HG03432 (cell line): ENCODE measurements at regions not wholly inside any gene's neighbourhood (a gene's known extent, or its start where the extent isn't known, plus 50 kb on each side); places are given as distances from the start of the nearest gene placed in this dataset.
A peak's percentile ranks its signal among the peaks of the same experiment; 100 is the strongest.
"Not testable (repeated sequence)": the region's sequence is repeated elsewhere in the genome, so short reads cannot be mapped to it uniquely, and the experiment has no call there.

Experiments
- ATAC-seq: cut with Tn5 transposase; IDR thresholded peaks from one replicate; pipeline ENCODE4 v1.9.1; 2021; ENCODE audit warnings: mild to moderate bottlenecking, moderate library complexity; ENCODE audit not compliant: unreplicated experiment

DNA sequence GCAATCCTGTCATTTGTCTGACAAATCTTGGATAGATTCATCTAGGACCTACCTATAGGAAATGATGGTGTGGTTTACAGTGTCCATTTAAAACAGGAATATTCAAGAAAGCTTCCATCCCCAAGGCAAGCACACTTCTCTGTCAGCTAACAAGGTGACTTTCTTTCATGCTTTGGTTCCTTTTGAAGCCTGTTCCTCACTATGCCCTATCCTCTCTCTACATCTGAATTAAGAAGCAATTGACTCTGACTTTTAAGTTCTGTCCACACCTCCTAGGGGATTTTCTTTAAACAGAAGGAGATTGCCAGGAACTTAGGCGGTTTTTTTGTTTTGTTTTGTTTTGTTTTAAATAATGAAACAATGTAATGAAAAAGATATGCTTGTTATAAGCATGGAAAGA lies 1181.4 kb upstream of the TENM3 start:
- ATAC-seq: no peak

DNA sequence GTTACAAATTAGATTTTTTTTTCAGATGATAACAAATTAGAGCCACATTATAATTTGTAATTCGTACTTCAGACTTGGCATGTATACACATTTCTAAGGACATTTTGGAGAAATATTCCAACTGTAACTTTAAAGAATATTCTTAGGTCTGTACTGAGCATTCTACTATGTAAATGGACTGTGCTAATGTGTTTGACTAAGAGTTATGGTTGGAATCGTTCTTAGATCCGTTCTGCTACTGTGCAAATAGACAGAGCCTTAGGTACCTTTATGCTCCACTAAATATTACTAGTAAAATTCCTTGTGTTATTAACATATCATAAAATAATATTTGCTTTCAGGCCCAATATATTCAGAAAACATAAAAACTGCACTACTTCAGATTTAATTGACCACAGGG lies 1180.0 kb upstream of the TENM3 start:
- no peak for ATAC-seq

- no peak for ATAC-seq
These were observed 1165.9 kb upstream of the TENM3 start for GRCh38 chr4:181077341-181077740.

DNA sequence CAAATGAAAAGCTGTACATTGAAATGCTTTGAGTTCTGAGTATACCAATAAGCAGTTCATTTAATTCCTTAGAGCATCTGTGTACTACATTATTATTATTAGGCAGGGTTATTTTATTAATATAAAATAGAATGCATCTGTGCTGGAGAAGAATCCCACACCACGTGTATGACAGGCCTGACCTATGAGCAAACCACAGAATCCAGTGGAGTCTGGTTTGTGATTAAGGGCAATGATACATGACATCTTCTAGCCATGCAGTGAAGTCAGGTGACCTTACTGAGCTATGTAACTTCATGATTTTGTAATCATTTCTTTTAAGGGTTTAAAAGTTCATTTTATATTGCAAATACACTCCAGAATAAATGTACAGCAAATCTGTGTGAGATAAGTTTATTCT lies 1165.0 kb upstream of the TENM3 start:
- ATAC-seq: no peak

DNA sequence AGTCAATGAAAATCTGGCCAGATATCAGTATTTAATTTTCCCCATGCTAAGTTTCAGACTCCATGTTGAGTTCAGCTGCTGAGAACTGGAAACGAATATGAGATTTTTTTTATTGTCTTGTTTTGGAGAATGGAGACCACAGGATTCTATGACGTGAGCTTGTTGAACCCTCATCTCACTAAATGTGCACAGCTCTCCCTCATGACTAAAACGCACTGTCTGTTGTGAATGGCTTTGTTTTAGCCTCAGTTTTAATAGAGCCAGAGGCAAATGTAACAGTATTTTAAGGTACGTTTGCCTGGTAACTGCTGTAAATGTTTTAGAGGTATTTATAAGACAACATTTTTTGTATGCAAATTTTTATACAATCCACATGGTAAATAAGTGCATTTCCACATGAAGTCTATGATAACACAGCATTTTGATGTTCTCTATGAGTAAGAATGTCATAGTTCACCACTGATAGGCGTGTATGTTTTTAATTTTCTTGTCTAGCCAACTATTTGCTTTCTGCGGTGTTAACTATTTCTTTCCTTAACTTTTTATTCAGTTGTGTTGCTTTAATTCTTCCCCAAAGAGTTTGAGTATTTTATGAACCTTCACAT lies 1159.3 kb upstream of the TENM3 start:
- ATAC-seq: no peak

DNA sequence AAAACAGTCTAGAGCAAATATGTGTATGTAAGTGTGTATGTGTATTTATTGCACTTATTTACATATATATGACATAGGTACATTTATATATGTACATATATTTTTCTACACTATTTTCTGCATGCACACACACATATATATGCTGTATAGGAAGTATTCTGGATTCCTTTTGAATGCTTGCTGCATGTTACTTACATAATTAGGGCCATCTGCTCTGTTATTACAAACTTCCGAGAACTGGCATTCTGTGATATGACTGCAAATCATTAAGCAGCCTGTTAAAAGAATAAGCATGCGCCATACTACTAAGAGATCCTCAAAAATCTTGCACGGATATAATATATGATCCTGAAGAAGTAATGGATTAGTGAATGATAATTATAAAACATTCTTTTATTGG lies 1157.6 kb upstream of the TENM3 start:
- ATAC-seq: no peak

- ATAC-seq: no peak
These were observed 1137.7 kb upstream of the TENM3 start for GRCh38 chr4:181105487-181105886.

DNA sequence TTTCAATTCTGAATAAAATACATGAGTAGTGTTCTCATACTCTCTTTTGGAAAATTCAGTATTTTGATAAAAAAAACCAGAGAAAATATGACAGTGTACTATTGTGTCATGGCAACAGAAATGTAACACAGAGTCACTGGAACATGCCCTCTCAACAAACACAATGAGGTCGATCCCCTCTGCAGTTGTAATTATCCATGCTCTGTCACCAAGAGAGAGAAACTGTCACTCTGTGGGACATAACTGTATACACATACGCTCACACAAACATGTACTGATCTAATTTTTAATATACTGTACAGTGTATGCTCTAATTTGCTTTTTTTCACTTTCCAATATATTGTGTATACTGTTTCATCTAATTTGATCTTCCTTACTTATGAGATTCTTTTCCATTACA lies 1136.8 kb upstream of the TENM3 start:
- no peak for ATAC-seq

- no peak for ATAC-seq
These were observed 1135.0 kb upstream of the TENM3 start for GRCh38 chr4:181108237-181108636.

DNA sequence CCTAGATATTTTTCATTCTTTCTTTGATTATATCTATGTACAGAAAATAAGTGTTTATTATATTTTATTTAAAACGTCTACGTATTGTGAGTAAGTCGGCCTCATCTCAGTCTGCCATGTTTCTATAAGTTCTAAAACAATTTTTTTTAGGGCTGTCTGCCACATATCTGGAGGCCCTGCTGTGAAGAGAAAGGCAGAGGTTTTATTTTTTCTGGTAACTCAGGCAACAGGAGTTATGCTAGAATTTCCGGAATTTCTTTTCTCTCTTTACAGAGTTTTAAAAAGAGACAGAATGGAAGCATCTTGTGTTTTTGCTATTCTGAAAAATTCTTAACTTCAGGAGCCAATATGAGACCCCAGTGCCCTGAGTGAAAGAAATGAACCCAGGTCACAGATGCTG lies 1124.0 kb upstream of the TENM3 start:
- no peak for ATAC-seq

- ATAC-seq: no peak
These were observed 1121.5 kb upstream of the TENM3 start for GRCh38 chr4:181121733-181122132.

DNA sequence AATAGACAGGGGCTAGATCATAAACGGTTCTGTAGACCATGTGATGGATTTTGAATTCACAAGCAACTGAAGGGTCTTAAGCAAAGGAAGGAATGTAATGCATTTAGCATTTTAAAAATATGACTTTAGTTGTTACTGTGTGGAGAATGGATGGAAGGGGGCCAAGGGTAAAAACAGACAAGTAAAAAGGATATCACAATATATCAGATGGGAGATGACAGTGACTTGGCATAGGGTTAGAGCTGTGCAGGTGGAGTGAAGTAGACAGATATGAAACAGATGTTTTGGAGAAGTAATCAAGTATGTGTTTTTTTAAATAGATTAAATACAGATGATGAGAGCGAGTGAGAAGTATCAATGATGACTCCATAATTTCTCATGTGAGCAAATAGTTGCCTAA lies 1116.0 kb upstream of the TENM3 start:
- no peak for ATAC-seq

GRCh38 chr4:181130317-181130716 lies 1112.9 kb upstream of the TENM3 start:
- not testable (repeated sequence) for ATAC-seq

DNA sequence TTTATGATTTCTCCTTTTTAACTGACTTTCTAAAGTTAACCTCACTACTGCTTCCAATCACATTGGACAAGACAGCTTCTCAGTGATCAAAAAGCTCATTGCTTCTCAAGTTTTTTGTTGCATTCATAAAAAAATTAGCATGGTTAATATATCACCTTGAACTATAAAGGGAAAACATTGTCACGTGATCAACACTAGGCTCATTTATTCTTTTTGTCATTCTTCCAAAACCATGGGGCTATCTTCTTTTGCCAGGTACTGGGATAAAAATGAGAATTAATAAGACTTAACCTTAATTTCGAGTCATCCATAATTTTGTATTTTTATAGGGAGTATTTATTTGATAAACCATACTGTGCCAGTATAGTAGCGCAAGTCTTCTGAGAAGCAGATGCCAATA lies 1105.9 kb upstream of the TENM3 start:
- no peak for ATAC-seq

GRCh38 chr4:181138116-181138515 lies 1105.1 kb upstream of the TENM3 start:
- no peak for ATAC-seq

GRCh38 chr4:181140037-181140603 lies 1103.1 kb upstream of the TENM3 start:
- no peak for ATAC-seq

- peak; percentile 92 for ATAC-seq
These were observed 1099.8 kb upstream of the TENM3 start for GRCh38 chr4:181143250-181143854.

DNA sequence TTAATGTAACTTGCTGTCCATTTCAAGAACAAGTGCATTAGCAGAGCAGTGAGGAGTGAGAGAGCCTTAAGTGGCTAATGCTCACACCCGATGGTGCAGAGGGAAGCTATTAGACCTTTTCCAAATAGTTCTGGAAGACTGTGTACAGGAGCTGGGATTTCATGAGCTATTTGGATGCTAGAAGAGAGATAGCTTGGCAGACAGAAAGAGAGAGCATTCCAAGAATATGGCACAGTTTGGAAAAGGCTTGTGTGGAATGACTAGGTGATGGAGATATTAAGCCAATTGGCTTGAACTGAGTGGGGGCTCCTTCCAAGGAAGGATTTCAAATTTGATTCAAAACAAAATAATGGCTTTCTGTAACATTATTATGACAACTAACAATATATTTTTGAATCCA lies 1097.2 kb upstream of the TENM3 start:
- no peak for ATAC-seq

DNA sequence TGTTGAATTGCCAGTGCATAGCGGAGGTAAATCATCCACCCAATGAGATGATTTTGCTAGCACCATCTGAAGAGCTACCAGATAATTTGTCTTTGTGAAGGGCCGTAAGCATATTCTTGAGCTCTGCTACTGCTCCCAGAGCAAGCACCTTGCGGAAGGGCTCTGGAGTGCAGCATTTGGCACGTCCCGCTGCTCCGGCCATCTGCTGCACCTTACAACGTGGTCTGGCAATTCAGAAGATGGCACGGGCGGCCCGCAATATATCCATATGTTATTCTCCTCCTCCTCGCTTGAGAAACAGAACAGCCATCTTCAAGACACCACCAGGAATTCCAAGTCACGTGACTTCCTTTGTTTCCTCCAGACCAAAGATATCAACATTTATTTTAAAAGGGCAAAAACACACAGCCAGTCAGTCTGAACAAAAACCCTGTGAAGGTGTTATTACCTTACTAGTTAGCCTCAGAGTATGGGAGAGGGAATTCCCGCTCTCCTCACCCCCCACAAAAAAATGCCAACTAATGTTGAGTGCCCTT lies 1095.7 kb upstream of the TENM3 start:
- no peak for ATAC-seq

DNA sequence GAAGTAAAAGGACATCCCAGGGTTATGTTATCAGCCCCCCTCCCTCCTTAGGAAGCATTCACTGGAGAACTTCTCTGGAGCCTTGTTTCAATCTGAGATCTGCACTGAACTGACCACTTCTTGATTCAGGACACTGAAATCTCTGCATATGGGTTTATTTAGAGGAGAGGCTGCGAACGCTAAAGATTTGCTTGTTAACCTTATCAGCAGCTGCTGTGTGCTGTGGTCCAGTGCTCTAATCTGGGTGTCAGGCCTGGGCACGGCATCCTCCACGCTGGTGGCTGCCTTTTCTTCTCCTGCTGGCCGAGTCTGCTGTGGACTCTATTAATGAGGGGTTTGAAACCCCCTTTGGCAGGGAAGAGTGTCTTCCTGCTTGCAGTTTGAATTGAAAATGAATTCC lies 1094.7 kb upstream of the TENM3 start:
- no peak for ATAC-seq

- ATAC-seq: no peak
These were observed 1093.0 kb upstream of the TENM3 start for GRCh38 chr4:181150191-181150590.

DNA sequence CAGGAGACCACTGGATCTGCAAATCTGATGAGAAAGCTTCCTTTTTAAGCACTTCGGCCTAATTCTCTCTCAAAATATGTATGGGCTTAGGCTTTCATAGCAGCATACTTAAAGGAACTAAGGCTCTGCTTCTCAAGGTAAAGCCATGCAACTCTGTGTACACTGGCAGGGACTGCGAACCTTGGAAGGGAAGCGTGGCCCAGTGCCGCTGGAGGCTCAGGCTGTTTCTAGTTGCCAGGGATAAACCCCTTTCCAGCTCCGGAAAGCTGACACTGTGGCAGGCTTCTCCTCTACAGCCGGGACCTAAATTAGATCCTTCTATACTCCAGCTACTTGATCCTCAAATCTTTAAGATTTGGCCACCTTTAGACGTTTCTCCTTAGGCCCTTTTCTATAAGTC lies 1091.3 kb upstream of the TENM3 start:
- ATAC-seq: no peak

DNA sequence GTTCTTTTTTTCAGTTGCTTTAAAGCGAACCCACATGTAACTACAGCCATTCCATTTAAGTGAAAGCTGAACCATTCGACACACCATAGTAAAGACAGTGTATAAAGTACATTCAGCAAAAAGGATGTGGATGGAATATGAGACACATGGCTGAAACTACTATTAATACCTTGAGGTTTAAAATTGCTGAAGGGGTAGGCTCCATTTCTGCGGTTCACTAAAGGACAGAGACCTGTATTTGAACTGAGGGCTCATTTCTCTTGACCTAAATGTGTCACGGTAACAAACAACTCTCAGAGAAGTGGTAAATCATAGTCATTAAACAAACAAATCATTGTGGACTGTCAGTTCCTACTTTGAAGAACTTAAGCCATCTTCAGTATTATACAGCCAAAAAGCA lies 1085.6 kb upstream of the TENM3 start:
- no peak for ATAC-seq
